ENCODE measurements at regions not wholly inside any gene's neighbourhood (a gene's known extent, or its start where the extent isn't known, plus 50 kb on each side); places are given as distances from the start of the nearest gene placed in this dataset.

DNA sequence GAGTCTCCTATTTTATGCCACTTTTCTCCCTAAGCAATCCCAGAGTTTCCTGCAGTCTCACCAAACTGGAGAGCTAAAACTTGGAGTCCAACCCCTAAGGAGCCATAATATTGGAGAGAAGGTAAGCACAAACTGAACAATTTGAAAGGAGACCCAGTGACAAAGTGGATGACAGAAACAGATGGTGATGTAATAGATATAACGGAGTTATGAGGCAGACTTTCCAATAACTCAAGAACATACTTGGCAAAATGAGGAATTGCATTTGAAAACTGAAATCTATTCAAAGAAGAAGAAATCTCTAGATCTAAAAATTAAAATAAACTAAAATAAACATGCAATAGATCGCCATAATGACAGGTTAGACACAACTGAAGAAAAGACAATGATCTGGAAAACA, 200.9 kb upstream of the MIR17HG start:
- intact Hi-C loops (cut with micrococcal nuclease; ENCODE audit: unreplicated experiment), result no loop called here
- no peaks in the 10 kb centered on the region for H3K36me3 ChIP-seq (ENCODE audit: insufficient read depth, low read length, poor library complexity, severe bottlenecking)
- no peak for DNase-seq (ENCODE audit: low spot score)
- POLR2A ChIA-PET (ENCODE audit: low non-redundant PET), result no interaction called here
- CTCF ChIA-PET, result no interaction called here
- no peaks in the 10 kb centered on the region for H3K9me3 ChIP-seq (ENCODE audit: low read depth, low read length, poor library complexity, severe bottlenecking)
- H3K4me3 ChIP-seq (ENCODE audit: low read depth, low read length, poor library complexity, severe bottlenecking), result no peak overlapping the region
- no peak overlapping the region for H3K27ac ChIP-seq (ENCODE audit: low read depth, low read length, poor library complexity, severe bottlenecking)
- no peaks in the 10 kb centered on the region for H3K4me1 ChIP-seq (ENCODE audit: insufficient read depth, low read length, poor library complexity, severe bottlenecking)
- TF ChIP-seq CTCF (conservative IDR thresholded peaks at IDR 0.05; ENCODE audit: low read depth, low read length) (no peak), EZH2 (IDR thresholded peaks at IDR 0.05; ENCODE audit: borderline replicate concordance, low read depth, low read length, poor library complexity, severe bottlenecking) (no peak)
- H3K27me3 ChIP-seq (replicated peaks; ENCODE audit: insufficient read depth, low read depth, low read length, poor library complexity), result peaks cover 73% of the 10 kb centered on the region
- BruUV-seq (replicated peaks), result no TSS peak

DNA sequence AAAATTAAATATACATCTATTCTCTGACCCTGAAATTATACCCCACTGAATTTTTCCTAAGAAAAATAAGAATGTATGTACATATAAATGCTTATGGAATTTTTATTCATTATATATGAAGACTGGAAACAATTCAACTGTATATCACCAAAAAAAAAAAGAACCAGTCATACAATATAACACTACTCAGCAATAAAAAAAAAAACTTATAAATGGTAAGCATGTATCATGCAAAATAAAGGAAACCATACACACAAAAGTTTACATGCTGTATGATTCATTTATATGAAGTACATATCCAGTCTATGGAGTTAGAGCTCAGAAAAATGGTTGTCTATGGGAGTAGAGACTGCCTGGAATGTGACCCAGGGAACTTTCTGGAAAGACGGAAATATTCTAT, 199.4 kb upstream of the MIR17HG start:
- POLR2A ChIA-PET (ENCODE audit: low non-redundant PET), result no interaction called here
- no peak for TF ChIP-seq CTCF (conservative IDR thresholded peaks at IDR 0.05; ENCODE audit: low read depth, low read length)
- TF ChIP-seq EZH2 (IDR thresholded peaks at IDR 0.05; ENCODE audit: borderline replicate concordance, low read depth, low read length, poor library complexity, severe bottlenecking), result no peak
- no peaks in the 10 kb centered on the region for H3K9me3 ChIP-seq (ENCODE audit: low read depth, low read length, poor library complexity, severe bottlenecking)
- no peak overlapping the region for H3K4me3 ChIP-seq (ENCODE audit: low read depth, low read length, poor library complexity, severe bottlenecking)
- no peak overlapping the region for H3K27ac ChIP-seq (ENCODE audit: low read depth, low read length, poor library complexity, severe bottlenecking)
- peaks cover 73% of the 10 kb centered on the region for H3K27me3 ChIP-seq (replicated peaks; ENCODE audit: insufficient read depth, low read depth, low read length, poor library complexity)
- no TSS peak for BruUV-seq (replicated peaks)
- H3K4me1 ChIP-seq (ENCODE audit: insufficient read depth, low read length, poor library complexity, severe bottlenecking), result no peaks in the 10 kb centered on the region
- no peaks in the 10 kb centered on the region for H3K36me3 ChIP-seq (ENCODE audit: insufficient read depth, low read length, poor library complexity, severe bottlenecking)
- intact Hi-C loops (cut with micrococcal nuclease; ENCODE audit: unreplicated experiment), result no loop called here
- CTCF ChIA-PET, result no interaction called here
- no peak for DNase-seq (ENCODE audit: low spot score)

GRCh38 chr13:91151921-91152320, 195.6 kb upstream of the MIR17HG start:
- ChIA-PET CTCF (no interaction called here), POLR2A (ENCODE audit: low non-redundant PET) (no interaction called here)
- Histone ChIP-seq H3K4me1 (ENCODE audit: insufficient read depth, low read length, poor library complexity, severe bottlenecking) (no peaks in the 10 kb centered on the region), H3K27ac (ENCODE audit: low read depth, low read length, poor library complexity, severe bottlenecking) (no peak overlapping the region), H3K4me3 (ENCODE audit: low read depth, low read length, poor library complexity, severe bottlenecking) (no peak overlapping the region), H3K9me3 (ENCODE audit: low read depth, low read length, poor library complexity, severe bottlenecking) (no peaks in the 10 kb centered on the region), H3K27me3 (replicated peaks; ENCODE audit: insufficient read depth, low read depth, low read length, poor library complexity) (peaks cover 72% of the 10 kb centered on the region), H3K36me3 (ENCODE audit: insufficient read depth, low read length, poor library complexity, severe bottlenecking) (no peaks in the 10 kb centered on the region)
- BruUV-seq (replicated peaks), result no TSS peak
- TF ChIP-seq CTCF (conservative IDR thresholded peaks at IDR 0.05; ENCODE audit: low read depth, low read length) (no peak), EZH2 (IDR thresholded peaks at IDR 0.05; ENCODE audit: borderline replicate concordance, low read depth, low read length, poor library complexity, severe bottlenecking) (no peak)
- intact Hi-C loops (cut with micrococcal nuclease; ENCODE audit: unreplicated experiment), result no loop called here
- no peak for DNase-seq (ENCODE audit: low spot score)

Data from A673 (cell line).